ENCODE measurements at regions not wholly inside any gene's neighbourhood (a gene's known extent, or its start where the extent isn't known, plus 50 kb on each side); places are given as distances from the start of the nearest gene placed in this dataset.

- H3K4me2 ChIP-seq, result no peak overlapping the region
- no peak overlapping the region for H3K27ac ChIP-seq
- no peak overlapping the region for H3K9ac ChIP-seq
- H3K27me3 ChIP-seq (ENCODE audit: insufficient read depth, low read depth), result no peaks in the 10 kb centered on the region
- no peaks in the 10 kb centered on the region for H3K79me2 ChIP-seq (ENCODE audit: insufficient read depth, low read depth)
- H4K20me1 ChIP-seq (ENCODE audit: insufficient read depth), result no peaks in the 10 kb centered on the region
- no peak overlapping the region for H3K4me3 ChIP-seq (IDR thresholded peaks at IDR 0.05; ENCODE audit: insufficient read depth, low read depth, low read length)
- TF ChIP-seq CTCF (conservative IDR thresholded peaks at IDR 0.05; ENCODE audit: low read depth, low read length), result no peak
- no peaks in the 10 kb centered on the region for H3K4me1 ChIP-seq (ENCODE audit: low read depth, poor library complexity, severe bottlenecking)
- no peaks in the 10 kb centered on the region for H3K36me3 ChIP-seq (ENCODE audit: insufficient read depth)
- no peak overlapping the region for H2AFZ ChIP-seq (ENCODE audit: low read depth)
Measured at GRCh38 chr13:59504407-59504806, 659.3 kb downstream of the DIAPH3 start.

GRCh38 chr13:59510386-59510785 is 653.3 kb downstream of the DIAPH3 start:
- H3K9ac ChIP-seq, result no peak overlapping the region
- H3K4me1 ChIP-seq (ENCODE audit: low read depth, poor library complexity, severe bottlenecking), result no peaks in the 10 kb centered on the region
- no peak overlapping the region for H3K4me3 ChIP-seq (IDR thresholded peaks at IDR 0.05; ENCODE audit: insufficient read depth, low read depth, low read length)
- no peaks in the 10 kb centered on the region for H3K79me2 ChIP-seq (ENCODE audit: insufficient read depth, low read depth)
- H3K27me3 ChIP-seq (ENCODE audit: insufficient read depth, low read depth), result no peaks in the 10 kb centered on the region
- no peak overlapping the region for H3K27ac ChIP-seq
- TF ChIP-seq CTCF (conservative IDR thresholded peaks at IDR 0.05; ENCODE audit: low read depth, low read length), result no peak
- H3K4me2 ChIP-seq, result no peak overlapping the region
- no peak overlapping the region for H2AFZ ChIP-seq (ENCODE audit: low read depth)
- no peaks in the 10 kb centered on the region for H3K36me3 ChIP-seq (ENCODE audit: insufficient read depth)
- no peaks in the 10 kb centered on the region for H4K20me1 ChIP-seq (ENCODE audit: insufficient read depth)

- no peak overlapping the region for H2AFZ ChIP-seq (ENCODE audit: low read depth)
Measured at GRCh38 chr13:59513686-59514085, 650.0 kb downstream of the DIAPH3 start.

GRCh38 chr13:59514316-59514715 is 649.4 kb downstream of the DIAPH3 start:
- Histone ChIP-seq H3K4me3 (IDR thresholded peaks at IDR 0.05; ENCODE audit: insufficient read depth, low read depth, low read length) (no peak overlapping the region), H3K36me3 (ENCODE audit: insufficient read depth) (no peaks in the 10 kb centered on the region), H3K4me1 (ENCODE audit: low read depth, poor library complexity, severe bottlenecking) (no peaks in the 10 kb centered on the region), H3K27ac (no peak overlapping the region), H3K27me3 (ENCODE audit: insufficient read depth, low read depth) (no peaks in the 10 kb centered on the region), H2AFZ (ENCODE audit: low read depth) (no peak overlapping the region), H3K79me2 (ENCODE audit: insufficient read depth, low read depth) (no peaks in the 10 kb centered on the region), H4K20me1 (ENCODE audit: insufficient read depth) (no peaks in the 10 kb centered on the region), H3K9ac (no peak overlapping the region), H3K4me2 (no peak overlapping the region)
- TF ChIP-seq CTCF (conservative IDR thresholded peaks at IDR 0.05; ENCODE audit: low read depth, low read length), result no peak

More at GRCh38 chr13:59513686-59514085, 650.0 kb downstream of the DIAPH3 start:
- no peaks in the 10 kb centered on the region for H3K36me3 ChIP-seq (ENCODE audit: insufficient read depth)
- H3K9ac ChIP-seq, result no peak overlapping the region
- no peaks in the 10 kb centered on the region for H3K27me3 ChIP-seq (ENCODE audit: insufficient read depth, low read depth)
- H3K4me2 ChIP-seq, result no peak overlapping the region
- H3K4me3 ChIP-seq (IDR thresholded peaks at IDR 0.05; ENCODE audit: insufficient read depth, low read depth, low read length), result no peak overlapping the region
- H4K20me1 ChIP-seq (ENCODE audit: insufficient read depth), result no peaks in the 10 kb centered on the region
- no peak overlapping the region for H3K27ac ChIP-seq
- no peaks in the 10 kb centered on the region for H3K4me1 ChIP-seq (ENCODE audit: low read depth, poor library complexity, severe bottlenecking)
- no peaks in the 10 kb centered on the region for H3K79me2 ChIP-seq (ENCODE audit: insufficient read depth, low read depth)
- no peak for TF ChIP-seq CTCF (conservative IDR thresholded peaks at IDR 0.05; ENCODE audit: low read depth, low read length)
